ENCODE measurements at regions not wholly inside any gene's neighbourhood (a gene's known extent, or its start where the extent isn't known, plus 50 kb on each side); places are given as distances from the start of the nearest gene placed in this dataset.

DNA sequence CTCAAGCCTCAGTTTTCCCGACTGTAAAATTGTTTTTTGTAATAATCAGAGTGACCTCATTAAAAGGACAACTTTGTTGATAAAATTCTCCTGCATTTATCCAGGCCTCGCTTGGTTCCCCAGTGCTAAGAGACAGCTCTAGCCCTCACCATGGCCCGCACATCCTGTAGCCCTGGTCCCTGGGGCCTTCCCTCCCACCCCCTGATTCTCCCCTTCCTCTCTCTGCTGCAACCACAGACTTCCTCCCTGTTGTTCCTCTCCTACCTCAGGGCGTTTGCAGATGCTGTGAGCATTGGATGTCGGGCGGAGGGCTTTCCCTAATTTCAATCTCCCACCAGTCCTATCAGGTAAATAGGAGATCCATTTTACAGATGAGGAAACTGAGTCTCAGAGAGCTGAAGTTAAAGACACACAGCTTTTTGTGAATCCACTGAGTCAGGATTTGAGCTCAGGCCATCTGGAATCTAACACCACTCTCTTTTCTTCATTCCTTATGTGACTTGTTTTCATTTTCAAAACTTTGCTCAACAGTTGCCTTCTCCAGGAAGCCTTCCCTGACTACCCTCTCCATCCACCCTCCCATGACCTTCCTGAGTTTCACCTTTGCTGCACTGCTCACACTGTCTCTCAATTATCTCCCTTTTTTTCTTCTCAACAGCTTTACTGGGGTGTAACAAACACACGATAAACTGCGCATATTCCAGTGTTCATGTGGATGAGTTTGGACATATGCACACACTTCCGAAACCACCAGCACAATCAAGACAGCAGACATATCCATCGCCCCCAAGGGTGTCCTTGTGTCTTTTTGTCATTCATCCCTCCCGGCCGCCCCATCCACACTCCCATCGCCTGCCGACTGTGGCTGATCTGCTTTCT, 107.1 kb downstream of the CEBPB start:
- Histone ChIP-seq H3K4me3 (no peak overlapping the region), H3K36me3 (no peaks in the 10 kb centered on the region), H3K27me3 (no peaks in the 10 kb centered on the region), H3K4me1 (peaks cover 0 to 36% (median 9%) of the 10 kb centered on the region in 4 donors), H3K9me3 (no peaks in the 10 kb centered on the region), H3K27ac (peak overlapping the region; percentile 44 to 97 (median 68))
- WGBS (ENCODE audit: insufficient coverage, low coverage, low lambda C conversion rate, missing lambda C conversion rate), result 76% methylated on average over 14 of the region's 14 CpGs
- intact Hi-C loops (cut with DNase I), result no loop called here
- ATAC-seq (no peak), DNase-seq (peak in 2 of 3 donors; percentile 27 to 52)
- TF ChIP-seq POLR2A (IDR thresholded peaks at IDR 0.05), result no peak
- TF ChIP-seq, protein P1, sequence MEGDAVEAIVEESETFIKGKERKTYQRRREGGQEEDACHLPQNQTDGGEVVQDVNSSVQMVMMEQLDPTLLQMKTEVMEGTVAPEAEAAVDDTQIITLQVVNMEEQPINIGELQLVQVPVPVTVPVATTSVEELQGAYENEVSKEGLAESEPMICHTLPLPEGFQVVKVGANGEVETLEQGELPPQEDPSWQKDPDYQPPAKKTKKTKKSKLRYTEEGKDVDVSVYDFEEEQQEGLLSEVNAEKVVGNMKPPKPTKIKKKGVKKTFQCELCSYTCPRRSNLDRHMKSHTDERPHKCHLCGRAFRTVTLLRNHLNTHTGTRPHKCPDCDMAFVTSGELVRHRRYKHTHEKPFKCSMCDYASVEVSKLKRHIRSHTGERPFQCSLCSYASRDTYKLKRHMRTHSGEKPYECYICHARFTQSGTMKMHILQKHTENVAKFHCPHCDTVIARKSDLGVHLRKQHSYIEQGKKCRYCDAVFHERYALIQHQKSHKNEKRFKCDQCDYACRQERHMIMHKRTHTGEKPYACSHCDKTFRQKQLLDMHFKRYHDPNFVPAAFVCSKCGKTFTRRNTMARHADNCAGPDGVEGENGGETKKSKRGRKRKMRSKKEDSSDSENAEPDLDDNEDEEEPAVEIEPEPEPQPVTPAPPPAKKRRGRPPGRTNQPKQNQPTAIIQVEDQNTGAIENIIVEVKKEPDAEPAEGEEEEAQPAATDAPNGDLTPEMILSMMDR (IDR thresholded peaks at IDR 0.05), result no peak

DNA sequence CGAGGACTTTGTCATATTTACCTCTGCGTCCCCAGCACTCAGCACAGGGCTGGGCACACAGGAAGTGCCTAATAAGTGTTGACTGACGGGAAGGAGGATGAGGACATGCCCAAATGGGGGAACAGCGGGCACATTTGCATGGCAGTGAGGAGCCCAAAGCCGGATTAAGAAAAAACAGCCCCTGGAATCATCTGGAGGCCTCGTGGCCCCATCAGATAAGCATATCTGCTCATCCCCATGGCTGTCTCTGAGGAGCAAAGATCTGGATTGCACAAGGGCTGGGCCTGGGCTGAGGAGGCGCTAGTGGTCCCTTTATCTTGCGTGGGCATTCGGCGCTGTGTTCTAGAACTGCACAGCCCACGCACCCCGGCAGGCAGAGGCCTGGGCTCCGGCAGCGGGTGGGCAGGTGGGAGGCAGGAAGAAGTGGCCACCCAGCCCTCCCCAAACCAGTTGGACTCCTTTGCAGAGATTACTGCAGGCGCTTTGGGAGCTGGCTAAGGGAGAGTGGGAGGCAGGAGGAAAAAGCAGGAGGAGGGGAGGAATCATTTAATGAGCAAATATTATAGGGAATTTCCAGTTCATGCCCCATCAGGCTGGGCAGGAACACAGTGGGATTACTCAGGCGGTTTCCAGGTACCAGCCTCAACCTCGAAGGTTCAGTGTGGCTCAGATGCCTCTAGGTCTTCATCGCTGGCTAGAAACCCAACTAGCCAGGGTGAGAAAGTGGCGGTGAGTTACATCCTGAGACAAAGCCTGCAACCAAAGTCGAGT, 108.1 kb downstream of the CEBPB start:
- no peak overlapping the region for H3K27ac ChIP-seq
- no peaks in the 10 kb centered on the region for H3K9me3 ChIP-seq
- no peaks in the 10 kb centered on the region for H3K36me3 ChIP-seq
- 69% methylated on average over 9 of the region's 20 CpGs for WGBS (ENCODE audit: insufficient coverage, low coverage, low lambda C conversion rate, missing lambda C conversion rate)
- H3K4me3 ChIP-seq, result no peak overlapping the region
- ATAC-seq (peak in 2 of 4 donors; percentile 11 to 13), DNase-seq (peak in 2 of 3 donors; percentile 20 to 49)
- no peak for TF ChIP-seq POLR2A (IDR thresholded peaks at IDR 0.05)
- TF ChIP-seq, protein P1 (IDR thresholded peaks at IDR 0.05), result no peak
- intact Hi-C loops (cut with DNase I), result no loop called here
- H3K27me3 ChIP-seq, result no peaks in the 10 kb centered on the region
- peaks cover 0 to 31% (median 7%) of the 10 kb centered on the region in 4 donors for H3K4me1 ChIP-seq

DNA sequence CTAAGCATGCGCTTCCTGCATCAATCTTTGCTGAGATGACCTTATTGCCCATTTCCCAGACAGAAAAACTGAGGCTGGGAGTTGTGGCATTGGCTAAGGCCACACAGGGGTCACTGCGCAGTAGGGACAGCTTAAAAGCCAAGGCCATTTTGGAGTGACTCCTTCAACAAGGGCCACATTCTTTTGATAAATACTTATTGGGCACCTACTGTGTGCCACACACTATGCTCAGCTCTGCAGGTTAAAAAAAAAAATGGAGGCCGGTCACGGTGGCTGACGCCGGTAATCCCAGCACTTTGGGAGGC, 108.6 kb downstream of the CEBPB start:
- no peaks in the 10 kb centered on the region for H3K36me3 ChIP-seq
- H3K27ac ChIP-seq, result no peak overlapping the region
- H3K9me3 ChIP-seq, result no peaks in the 10 kb centered on the region
- ATAC-seq (no peak), DNase-seq (no peak)
- intact Hi-C loops (cut with DNase I), result no loop called here
- H3K4me1 ChIP-seq, result peaks cover 0 to 36% (median 10%) of the 10 kb centered on the region in 4 donors
- H3K27me3 ChIP-seq, result no peaks in the 10 kb centered on the region
- WGBS (ENCODE audit: insufficient coverage, low coverage, low lambda C conversion rate, missing lambda C conversion rate), result 97% methylated on average over 6 of the region's 6 CpGs
- H3K4me3 ChIP-seq, result no peak overlapping the region
- TF ChIP-seq, protein P1 (IDR thresholded peaks at IDR 0.05), result no peak
- TF ChIP-seq POLR2A (IDR thresholded peaks at IDR 0.05), result no peak

DNA sequence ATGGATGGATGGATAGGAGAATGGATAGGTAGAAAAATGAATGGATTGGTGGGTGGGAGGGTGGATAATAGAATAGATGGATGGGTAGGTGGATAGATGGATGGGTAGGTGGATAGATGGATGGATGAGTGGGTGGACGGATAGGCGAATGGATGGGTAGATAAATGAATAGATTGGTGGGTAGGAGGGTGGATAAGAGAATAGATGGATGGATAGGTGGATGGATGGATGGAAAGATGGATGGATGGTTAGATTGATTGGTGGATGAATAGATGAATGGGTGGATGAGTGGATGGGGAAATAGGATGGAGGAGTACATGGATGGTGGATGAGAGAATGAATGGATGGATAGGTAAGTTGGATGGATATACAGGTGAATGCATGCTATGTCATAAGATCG, 110.5 kb downstream of the CEBPB start:
- Histone ChIP-seq H3K4me1 (peaks cover 0 to 46% (median 13%) of the 10 kb centered on the region in 4 donors), H3K27me3 (no peaks in the 10 kb centered on the region), H3K27ac (no peak overlapping the region), H3K4me3 (no peak overlapping the region), H3K9me3 (no peaks in the 10 kb centered on the region), H3K36me3 (no peaks in the 10 kb centered on the region)
- WGBS (ENCODE audit: insufficient coverage, low coverage, low lambda C conversion rate, missing lambda C conversion rate), result 93% methylated on average over 3 of the region's 3 CpGs
- no peak for DNase-seq
- intact Hi-C loops (cut with DNase I), result loop anchor here in 1 of 2 donors (10.0 kb wide), 1 partner anchor 164 kb away; no protein-coding TSS in a partner anchor
- TF ChIP-seq, protein P1 (IDR thresholded peaks at IDR 0.05), result no peak
- no peak for ATAC-seq

All from right lobe of liver (tissue), 6 donors.